Heart left ventricle (tissue), 16 donors: ENCODE measurements at regions not wholly inside any gene's neighbourhood (a gene's known extent, or its start where the extent isn't known, plus 50 kb on each side); places are given as distances from the start of the nearest gene placed in this dataset.

Experiments
- ATAC-seq, 4 donors: fragments of 200-7000 bp; cut with Tn5 transposase; one replicate each; pipeline ENCODE4 v1.9.1; 2020 to 2022; ENCODE audit warnings: moderate library complexity in 4 of 4, mild to moderate bottlenecking in 3 of 4, moderate number of reproducible peaks in 1 of 4
- DNase-seq, 5 donors: peaks; one replicate each; pipeline ENCODE4 v3.0.0-alpha.2; 2020
- H3K27ac ChIP-seq, 12 donors: fragments of 200-600 bp; sonication (generic) in 4 of 12; one replicate each; pipeline versions ENCODE4 v1.5.0 to v1.8.0; 2016 to 2022; ENCODE audit warnings: mild to moderate bottlenecking in 2 of 12
- H3K27me3 ChIP-seq, 9 donors: fragments of 200-600 bp; sonication (generic) in 2 of 9; one replicate each; pipeline versions ENCODE4 v1.5.1 to v1.8.0; 2016 to 2022; ENCODE audit warnings: mild to moderate bottlenecking in 3 of 9
- H3K36me3 ChIP-seq, 9 donors: fragments of 200-600 bp; sonication (generic) in 2 of 9; one replicate each; pipeline versions ENCODE4 v1.5.0 to v1.8.0; 2018 to 2022; ENCODE audit warnings: mild to moderate bottlenecking in 2 of 9
- H3K4me1 ChIP-seq, 12 donors: fragments of 200-600 bp; sonication (generic) in 4 of 12; one replicate each; pipeline versions ENCODE4 v1.5.0 to v1.8.0; 2016 to 2022; ENCODE audit warnings: mild to moderate bottlenecking in 3 of 12
- H3K4me3 ChIP-seq, 12 donors: fragments of 200-600 bp; sonication (generic) in 4 of 12; one replicate each; pipeline versions ENCODE4 v1.5.0 to v1.8.0; 2017 to 2022; ENCODE audit warnings: mild to moderate bottlenecking in 9 of 12, moderate library complexity in 4 of 12
- H3K9me3 ChIP-seq, 12 donors: fragments of 200-600 bp; sonication (generic) in 4 of 12; one replicate each; pipeline versions ENCODE4 v1.5.0 to v1.8.0; 2016 to 2022; ENCODE audit warnings: mild to moderate bottlenecking in 1 of 12
- POLR2A ChIP-seq, 2 donors: fragments of 450-650 bp; IDR thresholded peaks; one replicate each; pipeline ENCODE4 v1.6.1; 2017; ENCODE audit warnings: antibody characterized with exemption in 2 of 2, mild to moderate bottlenecking in 2 of 2, moderate library complexity in 2 of 2
- WGBS, 4 donors: extraction: QIAGEN DNeasy Blood & Tissue Kit in 2 of 4; methylation state at CpG; one replicate each; pipeline versions ENCODE4 v1.1.5 to v1.1.7; 2013 to 2018; 5-methylcytosine and 5-hydroxymethylcytosine counted together
- intact Hi-C, 10 donors: fragments of 100-400 bp; cut with DNase I; formaldehyde crosslinking; loops; one replicate each; pipeline versions ENCODE4 v1.11.1 to v1.14.2; 2022
- TF ChIP-seq, protein P1 (sequence below), 12 donors: fragments of 200-600 bp; sonication (generic) in 4 of 12; IDR thresholded peaks; one replicate each; pipeline versions ENCODE4 v1.5.0 to v1.8.0; 2018 to 2022; ENCODE audit warnings: antibody characterized with exemption in 12 of 12, mild to moderate bottlenecking in 5 of 12
- donor health status: ischemic (EF 13 %, LVEDD 7.1; RV severe dilation, severe dysfunction).
- donor health status: healthy with polysubstance abuse.
- donor health status: DM: no; HTN: yes; CAD: no.
- donor health status: DM: no; HTN: no; CAD: no.
- donor health status: ischemic (EF 25% LVEDD 6.9; RV normal size, moderate dysfunction).
- donor health status: ischemic (EF 25% LVEDD 5.7; RV mildly dilated, moderate dysfunction).
- donor health status: healthy.
- donor health status: DM: yes; HTN: yes; CAD: no.
- donor health status: ischemic (EF 35%, LVEDD 5.7; RV mildly dilated, moderate dysfunction).
- donor health status: nonischemic (EF 11% LVEDD 7.7; RV severe dilation, severe dysfunction).
- donor health status: DM: yes; HTN: yes; CAD: no.
- donor health status: PGD.
- donor health status: ischemic (EF 29% LVEDD 5.4; RV normal size, mild dysfunction).
- donor health status: nonischemic (EF 23%, LVEDD 6.1; RV moderate dilation, normal function).

DNA sequence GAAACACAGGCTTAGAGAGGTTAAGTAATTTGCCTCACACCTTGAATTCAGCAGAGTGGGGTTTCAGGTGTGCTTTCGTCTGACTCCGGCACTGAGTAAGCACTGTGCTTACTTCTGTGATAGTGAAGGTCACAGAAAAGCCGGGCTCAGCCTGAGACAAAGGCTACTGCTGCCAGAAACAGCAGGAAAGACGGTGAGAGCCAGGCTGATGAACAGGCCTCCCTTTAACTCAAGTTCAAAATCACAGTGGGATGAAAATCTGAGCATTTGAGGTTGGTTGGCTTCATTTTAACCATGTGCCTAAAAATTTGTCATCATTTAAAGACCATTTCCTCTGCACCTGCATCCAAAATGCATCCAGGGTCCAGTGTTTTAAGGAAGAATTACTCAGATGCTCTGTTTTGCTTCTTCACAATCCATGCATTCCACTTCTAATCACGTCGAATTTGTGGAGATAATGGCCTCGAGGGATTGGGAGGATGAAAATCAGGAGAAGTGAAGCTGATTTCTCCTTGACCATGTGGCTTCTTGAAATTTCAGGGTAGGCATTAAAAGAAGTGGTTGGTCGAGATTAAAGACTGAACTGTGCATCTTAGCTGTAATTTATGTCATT, 121.2 kb upstream of the LNX1 start:
- Histone ChIP-seq H3K4me1 (peaks cover 0 to 25% (median 0%) of the 10 kb centered on the region in 12 donors), H3K4me3 (no peak overlapping the region), H3K9me3 (no peaks in the 10 kb centered on the region), H3K27me3 (no peaks in the 10 kb centered on the region), H3K27ac (no peak overlapping the region), H3K36me3 (no peaks in the 10 kb centered on the region)
- WGBS, 4 donors, result 45 to 56% (median 51%) methylated on average over 8 of the region's 8 CpGs
- ATAC-seq (no peak), DNase-seq (no peak)
- TF ChIP-seq, protein P1, sequence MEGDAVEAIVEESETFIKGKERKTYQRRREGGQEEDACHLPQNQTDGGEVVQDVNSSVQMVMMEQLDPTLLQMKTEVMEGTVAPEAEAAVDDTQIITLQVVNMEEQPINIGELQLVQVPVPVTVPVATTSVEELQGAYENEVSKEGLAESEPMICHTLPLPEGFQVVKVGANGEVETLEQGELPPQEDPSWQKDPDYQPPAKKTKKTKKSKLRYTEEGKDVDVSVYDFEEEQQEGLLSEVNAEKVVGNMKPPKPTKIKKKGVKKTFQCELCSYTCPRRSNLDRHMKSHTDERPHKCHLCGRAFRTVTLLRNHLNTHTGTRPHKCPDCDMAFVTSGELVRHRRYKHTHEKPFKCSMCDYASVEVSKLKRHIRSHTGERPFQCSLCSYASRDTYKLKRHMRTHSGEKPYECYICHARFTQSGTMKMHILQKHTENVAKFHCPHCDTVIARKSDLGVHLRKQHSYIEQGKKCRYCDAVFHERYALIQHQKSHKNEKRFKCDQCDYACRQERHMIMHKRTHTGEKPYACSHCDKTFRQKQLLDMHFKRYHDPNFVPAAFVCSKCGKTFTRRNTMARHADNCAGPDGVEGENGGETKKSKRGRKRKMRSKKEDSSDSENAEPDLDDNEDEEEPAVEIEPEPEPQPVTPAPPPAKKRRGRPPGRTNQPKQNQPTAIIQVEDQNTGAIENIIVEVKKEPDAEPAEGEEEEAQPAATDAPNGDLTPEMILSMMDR (IDR thresholded peaks at IDR 0.05), result no peak
- no peak for TF ChIP-seq POLR2A (IDR thresholded peaks at IDR 0.05)
- intact Hi-C loops, result loop anchor here in 1 of 10 donors (10.0 kb wide), 1 partner anchor 142 kb away; no protein-coding TSS in a partner anchor

DNA sequence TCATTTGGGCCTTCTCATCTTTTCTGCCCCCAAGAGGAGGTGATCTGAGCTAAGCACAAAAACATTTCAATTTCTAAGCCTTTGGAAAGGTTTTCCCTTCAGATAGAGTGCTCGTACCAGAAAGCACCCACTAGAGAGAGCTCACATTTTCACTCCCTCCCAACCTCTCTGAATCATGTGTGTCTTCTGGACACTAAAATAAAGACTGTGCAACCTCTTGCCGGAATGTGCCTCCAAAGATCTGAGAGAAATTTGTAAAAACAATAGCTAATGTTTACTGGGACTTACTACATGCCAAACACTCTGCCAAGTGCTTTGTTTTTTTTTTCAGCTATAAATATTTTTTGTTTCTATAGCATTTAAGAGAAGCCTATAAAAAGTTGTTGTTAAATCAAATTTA, 120.6 kb upstream of the LNX1 start:
- 63 to 83% (median 77%) methylated on average over 2 of the region's 2 CpGs for WGBS, 4 donors
- no peak for DNase-seq
- Histone ChIP-seq H3K4me3 (no peak overlapping the region), H3K4me1 (peaks cover 0 to 24% (median 0%) of the 10 kb centered on the region in 12 donors), H3K9me3 (no peaks in the 10 kb centered on the region), H3K27ac (no peak overlapping the region), H3K36me3 (no peaks in the 10 kb centered on the region), H3K27me3 (no peaks in the 10 kb centered on the region)
- intact Hi-C loops, result loop anchor here in 1 of 10 donors (10.0 kb wide), 1 partner anchor 143 kb away; no protein-coding TSS in a partner anchor
- no peak for ATAC-seq
- TF ChIP-seq, protein P1 (IDR thresholded peaks at IDR 0.05), result no peak
- no peak for TF ChIP-seq POLR2A (IDR thresholded peaks at IDR 0.05)

DNA sequence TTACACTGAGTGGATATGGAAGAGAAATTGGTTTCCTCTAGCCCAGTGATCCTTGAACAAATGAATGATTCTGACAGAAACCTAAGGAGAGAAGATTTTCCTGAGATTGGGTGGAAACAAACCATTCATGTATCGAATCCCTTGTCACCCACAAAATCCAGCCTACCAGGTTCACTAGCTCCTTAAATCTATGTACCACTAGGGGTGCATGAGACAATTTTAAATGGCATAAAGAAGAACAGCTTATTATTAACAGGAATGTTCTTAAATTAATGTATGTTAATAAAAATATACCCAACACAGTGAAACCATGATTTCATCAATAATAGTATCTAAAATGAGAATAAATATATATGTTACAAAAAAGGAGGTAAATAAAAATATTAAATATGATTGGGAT, 118.4 kb upstream of the LNX1 start:
- H3K4me3 ChIP-seq, result no peak overlapping the region
- H3K27ac ChIP-seq, result no peak overlapping the region
- H3K36me3 ChIP-seq, result no peaks in the 10 kb centered on the region
- no peaks in the 10 kb centered on the region for H3K9me3 ChIP-seq
- WGBS, 4 donors, result 93 to 100% (median 95%) methylated on average over 1 of the region's 1 CpG
- TF ChIP-seq, protein P1 (IDR thresholded peaks at IDR 0.05), result peak in 1 of 12 donors; percentile 3
- no peak for TF ChIP-seq POLR2A (IDR thresholded peaks at IDR 0.05)
- intact Hi-C loops, result loop anchor here in 9 of 10 donors (5.0 to 10.0 kb wide), 10 partner anchors 52 to 523 kb away; partner anchors contain the start of genes PDGFRA (in 3 of the 9) and CHIC2 (in 1 of the 9)
- DNase-seq (no peak), ATAC-seq (no peak)
- no peaks in the 10 kb centered on the region for H3K27me3 ChIP-seq
- H3K4me1 ChIP-seq, result peaks cover 0 to 20% (median 6%) of the 10 kb centered on the region in 12 donors

DNA sequence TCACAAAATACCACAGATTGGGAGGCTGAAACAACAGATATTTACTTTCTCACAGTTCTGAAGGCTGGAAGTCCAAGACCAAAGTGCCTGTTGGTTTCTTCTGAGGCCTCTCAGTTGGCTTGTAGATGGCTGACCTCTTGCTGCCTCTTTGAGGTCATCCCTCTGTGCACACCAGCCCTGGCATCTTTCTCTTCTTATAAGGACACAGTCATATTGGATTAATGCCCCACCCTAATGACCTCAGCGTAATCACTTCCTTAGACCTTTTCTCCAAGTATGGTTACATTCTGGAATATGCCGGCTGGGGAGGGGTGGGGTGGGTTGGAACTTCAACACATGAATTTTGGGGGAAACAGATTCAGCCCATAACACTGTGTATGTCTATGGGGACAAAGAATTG, 116.2 kb upstream of the LNX1 start:
- no peak overlapping the region for H3K4me3 ChIP-seq
- peaks cover 3 to 34% (median 21%) of the 10 kb centered on the region in 12 donors for H3K4me1 ChIP-seq
- DNase-seq, result no peak
- no peaks in the 10 kb centered on the region for H3K9me3 ChIP-seq
- 86 to 91% (median 88%) methylated on average over 2 of the region's 2 CpGs for WGBS, 4 donors
- TF ChIP-seq POLR2A (IDR thresholded peaks at IDR 0.05), result no peak
- TF ChIP-seq, protein P1 (IDR thresholded peaks at IDR 0.05), result no peak
- ATAC-seq, result no peak
- intact Hi-C loops, result loop anchor here in 9 of 10 donors (2.0 to 10.0 kb wide), 10 partner anchors 50 to 525 kb away; partner anchors contain the start of genes PDGFRA (in 3 of the 9) and CHIC2 (in 1 of the 9)
- no peaks in the 10 kb centered on the region for H3K36me3 ChIP-seq
- H3K27me3 ChIP-seq, result no peaks in the 10 kb centered on the region
- no peak overlapping the region for H3K27ac ChIP-seq
